H1 (cell line): ENCODE measurements at regions not wholly inside any gene's neighbourhood (a gene's known extent, or its start where the extent isn't known, plus 50 kb on each side); places are given as distances from the start of the nearest gene placed in this dataset.

Source experiments
- CTCF ChIA-PET: fragments of 300-600 bp; sonication (Branson Sonifier 250); formaldehyde crosslinking; loops from one replicate; lab custom pipeline; 2021; ENCODE audit not compliant: partially characterized antibody; lab: Charles Lee
- POLR2A ChIA-PET: fragments of 300-600 bp; sonication (Branson Sonifier 250); formaldehyde crosslinking; loops from one replicate; lab custom pipeline; 2021; ENCODE audit warnings: inconsistent platforms; ENCODE audit not compliant: partially characterized antibody; lab: Charles Lee
- DNase-seq, 2 experiments: peaks; one replicate each; pipeline versions ENCODE4 v3.0.0 to v3.0.0-alpha.2; 2010 to 2022; ENCODE audit warnings: low spot score in 2 of 2, low read depth in 1 of 2, mixed read lengths in 1 of 2
- FAIRE-seq: peaks from 2 replicates; lab custom pipeline; 2011; peaks lifted over from hg19 to GRCh38; lab: Jason Lieb, UNC
- H2AFZ ChIP-seq: 2 replicates; pipeline ENCODE4 v1.8.1; 2012; ENCODE audit warnings: low read length, inconsistent platforms
- H2AK5ac ChIP-seq: 2 replicates; pipeline ENCODE4 v1.6.1; 2013; ENCODE audit warnings: low read depth, low read length
- H2BK120ac ChIP-seq: replicated peaks from 2 replicates; pipeline ENCODE3; 2013; ENCODE audit warnings: low read depth, low read length, inconsistent platforms
- H2BK12ac ChIP-seq: 2 replicates; pipeline ENCODE4 v1.6.1; 2013; ENCODE audit warnings: low read depth, low read length
- H2BK15ac ChIP-seq: 2 replicates; pipeline ENCODE4 v1.6.1; 2013; ENCODE audit warnings: low read length
- H2BK20ac ChIP-seq: 2 replicates; pipeline ENCODE4 v1.6.1; 2013; ENCODE audit warnings: low read length
- H2BK5ac ChIP-seq: 2 replicates; pipeline ENCODE4 v1.6.1; 2013; ENCODE audit warnings: low read depth, low read length
- H3K14ac ChIP-seq: 2 replicates; pipeline ENCODE4 v1.6.1; 2013; ENCODE audit warnings: inconsistent platforms; ENCODE audit not compliant: insufficient read length
- H3K18ac ChIP-seq: 2 replicates; pipeline ENCODE4 v1.6.1; 2013; ENCODE audit warnings: low read length; ENCODE audit errors: extremely low read depth
- H3K23ac ChIP-seq: 2 replicates; pipeline ENCODE4 v1.6.1; 2013; ENCODE audit warnings: inconsistent platforms; ENCODE audit not compliant: insufficient read length
- H3K23me2 ChIP-seq: 2 replicates; pipeline ENCODE4 v1.6.1; 2013; ENCODE audit warnings: low read depth, low read length
- H3K27ac ChIP-seq: 2 replicates; pipeline ENCODE4 v1.6.1; 2011; ENCODE audit warnings: low read depth, low read length, inconsistent platforms
- H3K27me3 ChIP-seq, 4 experiments: replicated peaks in 1 of 4; 1 replicate in 1 of 4; 2 replicates in 3 of 4; pipeline versions ENCODE4 v1.6.1 to v1.8.1; 2011 to 2013; ENCODE audit warnings: low read length in 3 of 4, mild to moderate bottlenecking in 3 of 4, inconsistent platforms in 2 of 4, mixed read lengths in 2 of 4, moderate library complexity in 1 of 4; ENCODE audit not compliant: control insufficient read depth in 3 of 4, insufficient read depth in 3 of 4; ENCODE audit errors: extremely low read depth in 1 of 4
- H3K36me3 ChIP-seq, 4 experiments: 2 replicates each; pipeline versions ENCODE4 v1.6.1 to v1.8.1; 2011 to 2013; ENCODE audit warnings: mild to moderate bottlenecking in 4 of 4, low read length in 3 of 4, moderate library complexity in 2 of 4, control low read depth in 1 of 4, inconsistent platforms in 1 of 4; ENCODE audit not compliant: insufficient read depth in 4 of 4, control insufficient read depth in 2 of 4
- H3K4ac ChIP-seq: replicated peaks from 2 replicates; pipeline ENCODE3; 2013; ENCODE audit warnings: low read length, low read depth, mixed read lengths, inconsistent platforms; ENCODE audit not compliant: insufficient read length
- H3K4me1 ChIP-seq, 4 experiments: replicated peaks in 1 of 4; 1 replicate in 1 of 4; 2 replicates in 3 of 4; pipeline versions ENCODE4 v1.6.1 to v1.8.1; 2011 to 2013; ENCODE audit warnings: low read length in 3 of 4, inconsistent platforms in 2 of 4, mixed read lengths in 1 of 4; ENCODE audit not compliant: insufficient read depth in 4 of 4, control insufficient read depth in 3 of 4
- H3K4me2 ChIP-seq, 2 experiments: 2 replicates each; pipeline versions ENCODE4 v1.6.1 to v1.8.1; 2011 to 2013; ENCODE audit warnings: low read depth in 2 of 2, low read length in 2 of 2, control low read depth in 1 of 2, inconsistent platforms in 1 of 2, mild to moderate bottlenecking in 1 of 2; ENCODE audit not compliant: insufficient read depth in 1 of 2
- H3K4me3 ChIP-seq, 4 experiments: fragments of 200-600, 300-600 bp in 1 of 4; sonication (generic), shearing (Covaris generic), sonication (Bioruptor Twin) in 1 of 4; 2 replicates each; pipeline versions ENCODE4 v1.5.1 to v1.8.1; 2011 to 2016; ENCODE audit warnings: low read length in 4 of 4, low read depth in 3 of 4, control low read depth in 2 of 4, inconsistent platforms in 2 of 4, mild to moderate bottlenecking in 2 of 4, mixed read lengths in 1 of 4, moderate library complexity in 1 of 4; ENCODE audit not compliant: insufficient read depth in 2 of 4; ENCODE audit errors: extremely low read depth in 1 of 4
- H3K56ac ChIP-seq: replicated peaks from 2 replicates; pipeline ENCODE3; 2013; ENCODE audit warnings: low read depth, mild to moderate bottlenecking, mixed read lengths, low read length, inconsistent platforms; ENCODE audit not compliant: insufficient read length
- H3K79me1 ChIP-seq: 2 replicates; pipeline ENCODE4 v1.6.1; 2013; ENCODE audit warnings: low read depth, low read length, control low read depth
- H3K79me2 ChIP-seq, 2 experiments: 2 replicates each; pipeline versions ENCODE4 v1.6.1 to v1.8.1; 2012 to 2013; ENCODE audit warnings: low read length in 2 of 2, mild to moderate bottlenecking in 2 of 2, inconsistent platforms in 1 of 2; ENCODE audit not compliant: insufficient read depth in 2 of 2, control insufficient read depth in 1 of 2
- H3K9ac ChIP-seq, 4 experiments: replicated peaks in 1 of 4; 1 replicate in 1 of 4; 2 replicates in 3 of 4; pipeline versions ENCODE4 v1.6.1 to v1.8.1; 2011 to 2013; ENCODE audit warnings: low read depth in 3 of 4, low read length in 3 of 4, control low read depth in 2 of 4, mild to moderate bottlenecking in 2 of 4, moderate library complexity in 2 of 4, inconsistent platforms in 1 of 4; ENCODE audit errors: extremely low read depth in 1 of 4
- H3K9me3 ChIP-seq, 2 experiments: 2 replicates each; pipeline versions ENCODE4 v1.6.1 to v1.8.1; 2012 to 2013; ENCODE audit warnings: mild to moderate bottlenecking in 2 of 2, moderate library complexity in 2 of 2, control low read depth in 1 of 2, inconsistent platforms in 1 of 2, low read depth in 1 of 2, low read length in 1 of 2, mixed read lengths in 1 of 2; ENCODE audit not compliant: insufficient read depth in 2 of 2
- H4K20me1 ChIP-seq, 2 experiments: replicated peaks in 1 of 2; 2 replicates each; pipeline versions ENCODE3 to v1.8.1; 2011 to 2013; ENCODE audit warnings: inconsistent platforms in 2 of 2, low read length in 2 of 2, mild to moderate bottlenecking in 1 of 2; ENCODE audit not compliant: insufficient read depth in 2 of 2, control insufficient read depth in 1 of 2
- H4K5ac ChIP-seq: 2 replicates; pipeline ENCODE4 v1.6.1; 2013; ENCODE audit warnings: low read length, low read depth, mixed read lengths, inconsistent platforms; ENCODE audit not compliant: insufficient read length
- H4K8ac ChIP-seq: 2 replicates; pipeline ENCODE4 v1.8.0; 2013; ENCODE audit warnings: mild to moderate bottlenecking, moderate library complexity, low read length, inconsistent platforms; ENCODE audit not compliant: insufficient read depth; ENCODE audit errors: extremely low read depth
- H4K91ac ChIP-seq: replicated peaks from 2 replicates; pipeline ENCODE3; 2013; ENCODE audit warnings: low read length, mixed read lengths, inconsistent platforms; ENCODE audit not compliant: insufficient read length
- CTBP2 ChIP-seq: IDR thresholded peaks from 2 replicates; pipeline ENCODE4 v1.7.0; 2011; ENCODE audit warnings: borderline replicate concordance, mild to moderate bottlenecking, moderate library complexity, mixed read lengths, low read length; ENCODE audit not compliant: insufficient read depth, insufficient read length
- FOSL1 ChIP-seq: IDR thresholded peaks from 2 replicates; pipeline ENCODE4 v1.6.1; 2011; ENCODE audit warnings: mild to moderate bottlenecking, low read depth, low read length, moderate library complexity; ENCODE audit not compliant: insufficient read depth
- NRF1 ChIP-seq: IDR thresholded peaks from 2 replicates; pipeline ENCODE4 v1.6.1; 2011; ENCODE audit warnings: mild to moderate bottlenecking, low read depth, low read length, improper control_type of control experiment
- RNF2 ChIP-seq: fragments of 200-900, 300-1000 bp; sonication (generic); IDR thresholded peaks from 2 replicates; pipeline ENCODE4 v1.7.1; 2016; ENCODE audit warnings: borderline replicate concordance, low read depth, mild to moderate bottlenecking, antibody characterized with exemption, low read length; ENCODE audit not compliant: poor library complexity, severe bottlenecking; ENCODE audit errors: missing control alignments
- SP4 ChIP-seq: IDR thresholded peaks from 2 replicates; pipeline ENCODE4 v1.6.1; 2012; ENCODE audit warnings: low read length, inconsistent platforms
- TEAD4 ChIP-seq: IDR thresholded peaks from 2 replicates; pipeline ENCODE4 v1.6.1; 2012; ENCODE audit warnings: low read depth, low read length, inconsistent platforms, mixed read lengths
- YY1 ChIP-seq: IDR thresholded peaks from 2 replicates; pipeline ENCODE4 v1.6.1; 2011; ENCODE audit warnings: low read depth, mild to moderate bottlenecking, low read length
- WGBS, 2 experiments: shearing (Covaris generic) in 1 of 2; methylation state at CpG; one replicate each; pipeline versions ENCODE4 v1.1.6 to v1.1.7; 2013 to 2015; ENCODE audit warnings: low lambda C conversion rate in 2 of 2, mixed read lengths in 2 of 2, inconsistent platforms in 1 of 2, low coverage in 1 of 2, missing lambda C conversion rate in 1 of 2; ENCODE audit not compliant: insufficient replicate concordance in 2 of 2, insufficient coverage in 1 of 2, insufficient read length in 1 of 2; ENCODE audit errors: extremely low coverage in 1 of 2, missing lambda C conversion rate in 1 of 2; 5-methylcytosine and 5-hydroxymethylcytosine counted together

DNA sequence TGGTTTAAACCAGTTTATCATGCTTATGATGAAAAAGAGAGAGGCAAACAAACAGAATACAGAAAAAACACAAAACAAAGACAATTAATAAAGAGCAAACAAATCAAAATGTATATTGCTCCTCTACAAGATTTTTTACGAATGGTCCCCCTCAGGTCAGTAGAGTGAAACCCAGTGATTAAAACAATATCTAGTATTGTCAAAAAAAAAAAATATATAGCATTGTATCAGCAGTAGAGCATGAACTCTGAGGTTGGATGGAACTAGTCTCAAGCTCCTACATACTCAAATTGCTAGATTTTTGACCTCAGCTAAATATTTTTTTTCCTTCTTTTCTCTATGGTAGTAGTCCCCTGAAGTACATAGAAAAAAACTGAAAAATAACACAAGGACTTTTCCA lies 290.3 kb upstream of the LUZP2 start:
- Histone ChIP-seq H3K27ac (no peak overlapping the region), H3K23ac (no peak overlapping the region), H2BK120ac (no peak overlapping the region), H3K14ac (no peak overlapping the region), H3K36me3 (no peaks in the 10 kb centered on the region), H3K4me2 (no peak overlapping the region), H3K18ac (no peak overlapping the region), H2AK5ac (no peak overlapping the region), H3K4me1 (no peaks in the 10 kb centered on the region), H3K79me2 (no peaks in the 10 kb centered on the region), H3K9me3 (no peaks in the 10 kb centered on the region), H4K5ac (no peak overlapping the region), H4K8ac (no peak overlapping the region), H2BK15ac (no peak overlapping the region), H3K23me2 (no peaks in the 10 kb centered on the region), H4K20me1 (no peaks in the 10 kb centered on the region), H3K4ac (no peak overlapping the region), H4K91ac (no peak overlapping the region), H3K56ac (no peak overlapping the region), H2AFZ (no peak overlapping the region), H2BK12ac (no peak overlapping the region), H3K4me3 (no peak overlapping the region), H3K27me3 (no peaks in the 10 kb centered on the region), H3K9ac (no peak overlapping the region), H3K79me1 (no peaks in the 10 kb centered on the region), H2BK20ac (no peak overlapping the region), H2BK5ac (no peak overlapping the region)
- FAIRE-seq (no peak), DNase-seq (no peak)
- ChIA-PET CTCF (no interaction called here), POLR2A (no interaction called here)
- TF ChIP-seq NRF1 = no peak
- TF ChIP-seq FOSL1 = no peak
- no peak for TF ChIP-seq TEAD4
- TF ChIP-seq RNF2 = no peak
- no peak for TF ChIP-seq SP4
- TF ChIP-seq YY1 = no peak
- TF ChIP-seq CTBP2 = no peak
- WGBS, 2 experiments = 86% methylated on average over 1 of the region's 1 CpG; no CpG with 5 or more reads in 1 of the 2 experiments
